GM12874 (cell line): ENCODE measurements at regions not wholly inside any gene's neighbourhood (a gene's known extent, or its start where the extent isn't known, plus 50 kb on each side); places are given as distances from the start of the nearest gene placed in this dataset.

Source experiments
- TF ChIP-seq, protein P1 (sequence below): IDR thresholded peaks from 2 replicates; pipeline ENCODE4 v1.5.1; 2011; ENCODE audit warnings: low read depth, mild to moderate bottlenecking, control low read depth, low read length, moderate library complexity; ENCODE audit not compliant: insufficient read depth

GRCh38 chr5:81838307-81838906, 87.5 kb upstream of the SSBP2 start:
- TF ChIP-seq, protein P1, sequence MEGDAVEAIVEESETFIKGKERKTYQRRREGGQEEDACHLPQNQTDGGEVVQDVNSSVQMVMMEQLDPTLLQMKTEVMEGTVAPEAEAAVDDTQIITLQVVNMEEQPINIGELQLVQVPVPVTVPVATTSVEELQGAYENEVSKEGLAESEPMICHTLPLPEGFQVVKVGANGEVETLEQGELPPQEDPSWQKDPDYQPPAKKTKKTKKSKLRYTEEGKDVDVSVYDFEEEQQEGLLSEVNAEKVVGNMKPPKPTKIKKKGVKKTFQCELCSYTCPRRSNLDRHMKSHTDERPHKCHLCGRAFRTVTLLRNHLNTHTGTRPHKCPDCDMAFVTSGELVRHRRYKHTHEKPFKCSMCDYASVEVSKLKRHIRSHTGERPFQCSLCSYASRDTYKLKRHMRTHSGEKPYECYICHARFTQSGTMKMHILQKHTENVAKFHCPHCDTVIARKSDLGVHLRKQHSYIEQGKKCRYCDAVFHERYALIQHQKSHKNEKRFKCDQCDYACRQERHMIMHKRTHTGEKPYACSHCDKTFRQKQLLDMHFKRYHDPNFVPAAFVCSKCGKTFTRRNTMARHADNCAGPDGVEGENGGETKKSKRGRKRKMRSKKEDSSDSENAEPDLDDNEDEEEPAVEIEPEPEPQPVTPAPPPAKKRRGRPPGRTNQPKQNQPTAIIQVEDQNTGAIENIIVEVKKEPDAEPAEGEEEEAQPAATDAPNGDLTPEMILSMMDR = peak; percentile 56

DNA sequence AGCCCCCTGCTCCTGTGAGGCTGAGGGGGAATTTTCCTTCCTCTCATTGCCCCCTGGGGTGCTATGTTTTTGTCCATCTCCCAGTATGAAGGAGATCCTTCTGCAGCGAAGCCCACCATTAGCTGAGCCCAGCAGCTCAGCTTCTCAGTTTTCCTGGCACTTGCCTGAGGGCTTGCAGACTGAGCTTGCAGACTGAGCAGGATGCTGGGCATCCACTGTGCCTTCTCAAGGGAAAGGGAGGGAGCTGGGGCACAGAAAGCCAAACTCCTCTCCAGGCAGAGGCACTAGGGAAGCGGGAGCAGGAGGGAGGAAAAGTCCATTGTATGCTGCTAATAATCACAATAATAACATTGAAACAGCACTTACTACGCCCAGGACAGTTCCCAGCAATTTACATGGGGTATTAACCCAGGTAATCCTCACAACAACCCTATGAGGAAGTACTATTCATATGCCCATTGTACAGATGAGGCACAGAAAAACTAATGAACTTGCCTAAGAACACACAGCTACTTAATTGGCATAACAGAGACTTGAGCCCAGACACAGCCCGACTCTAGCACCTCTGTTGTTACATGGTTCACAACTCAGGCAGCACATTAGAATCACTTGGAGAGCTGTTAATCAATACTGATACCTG, 86.9 kb upstream of the SSBP2 start:
- TF ChIP-seq, protein P1 = no peak

- TF ChIP-seq, protein P1 = no peak
These were observed 85.0 kb upstream of the SSBP2 start for GRCh38 chr5:81835814-81836367.

GRCh38 chr5:81834021-81834660, 83.2 kb upstream of the SSBP2 start:
- TF ChIP-seq, protein P1 = no peak

DNA sequence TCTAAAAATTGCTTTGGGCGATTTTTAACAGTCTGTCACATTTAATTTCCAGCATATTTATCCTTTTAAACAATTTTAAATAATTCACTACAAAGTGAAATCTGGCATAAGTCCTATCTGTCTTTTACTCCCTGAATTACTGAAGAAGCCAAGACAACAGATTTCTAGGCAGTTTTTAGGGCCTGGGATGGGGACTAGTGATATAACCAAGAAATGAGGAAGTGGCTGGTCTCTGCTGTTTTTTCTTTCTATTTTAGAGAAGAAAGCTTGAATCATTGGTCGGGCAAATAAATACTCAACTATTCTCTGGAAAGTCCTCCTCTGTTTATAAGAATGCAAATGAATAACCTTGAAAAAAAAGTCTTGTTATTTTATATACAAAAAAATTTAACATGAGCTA, 79.7 kb upstream of the SSBP2 start:
- TF ChIP-seq, protein P1 = no peak

DNA sequence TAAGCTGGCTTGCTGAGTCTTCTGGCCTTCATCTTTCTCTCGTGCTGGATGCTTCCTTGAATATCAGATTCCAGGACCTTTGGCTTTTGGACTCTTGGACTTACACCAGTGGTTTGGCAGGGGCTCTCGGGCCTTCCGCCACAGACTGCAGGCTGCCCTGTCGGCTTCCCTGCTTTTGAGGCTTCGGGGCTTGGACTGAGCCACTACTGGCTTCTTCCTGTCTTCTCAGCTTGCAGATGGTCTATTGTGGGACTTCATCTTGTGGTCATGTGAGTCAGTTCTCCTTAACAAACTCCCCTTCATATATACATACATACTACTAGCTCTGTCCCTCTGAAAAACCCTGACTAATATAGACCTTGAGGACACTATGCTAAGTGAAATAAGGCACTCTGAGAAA, 78.3 kb upstream of the SSBP2 start:
- TF ChIP-seq, protein P1 = no peak

GRCh38 chr5:81827500-81827899, 76.6 kb upstream of the SSBP2 start:
- TF ChIP-seq, protein P1 = no peak
